ENCODE measurements at regions not wholly inside any gene's neighbourhood (a gene's known extent, or its start where the extent isn't known, plus 50 kb on each side); places are given as distances from the start of the nearest gene placed in this dataset.

GRCh38 chr4:19158107-19158809 lies 1093.4 kb upstream of the SLIT2 start:
- H3K9me3 Mint-ChIP-seq: peaks cover 24 to 25% of the 10 kb centered on the region in 2 experiments
- peaks cover 2% of the 10 kb centered on the region; the same call in 1 of the 2 replicates for H3K27me3 Mint-ChIP-seq (ENCODE audit: low read depth)
- H3K79me2 ChIP-seq (ENCODE audit: insufficient read depth, low read length): no peaks in the 10 kb centered on the region
- no peak overlapping the region for H3K27ac Mint-ChIP-seq
- no peak overlapping the region for H3K4me2 ChIP-seq (ENCODE audit: insufficient read depth, insufficient read length, low read length)
- no peak overlapping the region for H2BK5ac ChIP-seq (ENCODE audit: insufficient read length, low read length)
- H2AFZ ChIP-seq (ENCODE audit: low read length): no peak overlapping the region
- H2BK20ac ChIP-seq (ENCODE audit: low read depth, low read length, poor library complexity, severe bottlenecking): no peak overlapping the region
- no peak overlapping the region for H2AK5ac ChIP-seq (ENCODE audit: insufficient read length, low read length)
- H3K56ac ChIP-seq (ENCODE audit: insufficient read length, low read depth, low read length): no peak overlapping the region
- H3K27me3 ChIP-seq (ENCODE audit: insufficient read depth, low read length): no peaks in the 10 kb centered on the region
- H3K4ac ChIP-seq (ENCODE audit: low read depth, low read length): no peak overlapping the region
- H3K23ac ChIP-seq (ENCODE audit: insufficient read length, low read depth, low read length): no peak overlapping the region
- H2BK12ac ChIP-seq (ENCODE audit: insufficient read length, low read depth, low read length): no peak overlapping the region
- no peak overlapping the region for H4K8ac ChIP-seq (replicated peaks; ENCODE audit: insufficient read length, low read depth, low read length)
- no peak overlapping the region for H3K27ac ChIP-seq (ENCODE audit: insufficient read length, low read depth, low read length)
- no peaks in the 10 kb centered on the region for H3K9me3 ChIP-seq (ENCODE audit: control insufficient read depth, low read depth, low read length)
- no CpG with 5 or more reads among the region's 2 CpGs for WGBS (ENCODE audit: extremely low coverage, insufficient read length, low lambda C conversion rate)
- H3K14ac ChIP-seq (ENCODE audit: insufficient read depth, low read length): no peak overlapping the region
- H3K79me1 ChIP-seq (ENCODE audit: insufficient read depth, low read depth, low read length, poor library complexity, severe bottlenecking): no peaks in the 10 kb centered on the region
- no peaks in the 10 kb centered on the region for H3K23me2 ChIP-seq (ENCODE audit: insufficient read length, low read depth, low read length, poor library complexity, severe bottlenecking)
- no peaks in the 10 kb centered on the region for H4K20me1 ChIP-seq (ENCODE audit: control insufficient read depth, insufficient read depth, insufficient read length)
- H3K18ac ChIP-seq (ENCODE audit: insufficient read length, low read depth, low read length): no peak overlapping the region
- H3K4me1 Mint-ChIP-seq: no peaks in the 10 kb centered on the region
- H3K9ac ChIP-seq (ENCODE audit: extremely low read depth, insufficient read length, low read length): no peak overlapping the region
- no peak overlapping the region for H3T11ph ChIP-seq (ENCODE audit: low read length)
- no peak for TF ChIP-seq CTCF (conservative IDR thresholded peaks at IDR 0.05)
- no peaks in the 10 kb centered on the region; the same call in 1 of the 2 replicates for H3K4me1 ChIP-seq (ENCODE audit: insufficient read depth, low read length)
- peaks cover 14 to 24% (median 19%) of the 10 kb centered on the region in 3 experiments for H3K36me3 Mint-ChIP-seq (ENCODE audit: insufficient read depth in 1 of 3, low read depth in 3 of 3)
- H2BK120ac ChIP-seq (ENCODE audit: low read depth, low read length, poor library complexity, severe bottlenecking): no peak overlapping the region
- no peak overlapping the region for H3K4me3 Mint-ChIP-seq
- no peak overlapping the region for H4K5ac ChIP-seq (ENCODE audit: insufficient read length, low read depth, low read length)
- no peak for DNase-seq
- H2BK15ac ChIP-seq (ENCODE audit: low read depth, low read length): no peak overlapping the region
- H4K91ac ChIP-seq (ENCODE audit: insufficient read length, low read depth, low read length): no peak overlapping the region
